Glutamatergic neuron (in vitro differentiated cells): ENCODE measurements at regions not wholly inside any gene's neighbourhood (a gene's known extent, or its start where the extent isn't known, plus 50 kb on each side); places are given as distances from the start of the nearest gene placed in this dataset.

ENCODE experiments used
- DNase-seq: peaks from one replicate; pipeline ENCODE4 v3.0.0; 2022
- H3K27ac Mint-ChIP-seq: one replicate; pipeline ENCODE4 v1.8.0; 2020; ENCODE audit warnings: mild to moderate bottlenecking, mixed read lengths, inconsistent platforms; ENCODE audit not compliant: unreplicated experiment
- H3K27me3 Mint-ChIP-seq: one replicate; pipeline ENCODE4 v1.8.0; 2020; ENCODE audit warnings: mild to moderate bottlenecking, moderate library complexity, mixed read lengths, inconsistent platforms; ENCODE audit not compliant: unreplicated experiment
- H3K36me3 Mint-ChIP-seq: one replicate; pipeline ENCODE4 v1.8.0; 2020; ENCODE audit warnings: mild to moderate bottlenecking, mixed read lengths, inconsistent platforms; ENCODE audit not compliant: unreplicated experiment
- H3K4me1 Mint-ChIP-seq: one replicate; pipeline ENCODE4 v1.8.0; 2020; ENCODE audit warnings: mild to moderate bottlenecking, low read depth, mixed read lengths, inconsistent platforms; ENCODE audit not compliant: unreplicated experiment
- H3K4me3 Mint-ChIP-seq: one replicate; pipeline ENCODE4 v1.8.0; 2020; ENCODE audit warnings: mild to moderate bottlenecking, mixed read lengths, inconsistent platforms; ENCODE audit not compliant: unreplicated experiment
- H3K9me3 Mint-ChIP-seq: one replicate; pipeline ENCODE4 v1.8.0; 2020; ENCODE audit warnings: mild to moderate bottlenecking, moderate library complexity, mixed read lengths, inconsistent platforms; ENCODE audit not compliant: unreplicated experiment
- TF ChIP-seq, protein P1 (sequence below): fragments of 200-600 bp; sonication (generic); IDR thresholded peaks from one replicate; pipeline ENCODE4 v1.5.0; 2021; ENCODE audit not compliant: partially characterized antibody, unreplicated experiment

DNA sequence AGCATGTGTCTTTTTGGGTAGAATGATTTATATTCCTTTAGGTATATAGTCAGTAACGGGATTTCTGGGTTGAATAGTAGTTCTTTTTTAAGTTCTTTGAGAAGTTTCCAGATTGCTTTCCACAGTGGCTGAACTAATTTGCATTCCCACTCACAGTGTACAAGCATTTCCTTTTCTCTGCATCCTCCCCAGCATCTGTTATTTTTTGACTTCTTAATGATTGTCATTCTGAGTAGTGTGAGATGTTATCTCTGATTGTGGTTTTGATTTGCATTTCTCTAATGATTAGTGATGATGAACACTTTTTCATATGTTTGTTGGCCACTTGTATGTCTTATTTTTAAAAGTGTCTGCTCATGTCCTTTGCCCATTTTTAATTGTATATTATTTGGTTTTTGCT is 337.6 kb downstream of the EFHB start:
- no peaks in the 10 kb centered on the region for H3K27me3 Mint-ChIP-seq
- H3K36me3 Mint-ChIP-seq, result no peaks in the 10 kb centered on the region
- H3K27ac Mint-ChIP-seq, result no peak overlapping the region
- TF ChIP-seq, protein P1, sequence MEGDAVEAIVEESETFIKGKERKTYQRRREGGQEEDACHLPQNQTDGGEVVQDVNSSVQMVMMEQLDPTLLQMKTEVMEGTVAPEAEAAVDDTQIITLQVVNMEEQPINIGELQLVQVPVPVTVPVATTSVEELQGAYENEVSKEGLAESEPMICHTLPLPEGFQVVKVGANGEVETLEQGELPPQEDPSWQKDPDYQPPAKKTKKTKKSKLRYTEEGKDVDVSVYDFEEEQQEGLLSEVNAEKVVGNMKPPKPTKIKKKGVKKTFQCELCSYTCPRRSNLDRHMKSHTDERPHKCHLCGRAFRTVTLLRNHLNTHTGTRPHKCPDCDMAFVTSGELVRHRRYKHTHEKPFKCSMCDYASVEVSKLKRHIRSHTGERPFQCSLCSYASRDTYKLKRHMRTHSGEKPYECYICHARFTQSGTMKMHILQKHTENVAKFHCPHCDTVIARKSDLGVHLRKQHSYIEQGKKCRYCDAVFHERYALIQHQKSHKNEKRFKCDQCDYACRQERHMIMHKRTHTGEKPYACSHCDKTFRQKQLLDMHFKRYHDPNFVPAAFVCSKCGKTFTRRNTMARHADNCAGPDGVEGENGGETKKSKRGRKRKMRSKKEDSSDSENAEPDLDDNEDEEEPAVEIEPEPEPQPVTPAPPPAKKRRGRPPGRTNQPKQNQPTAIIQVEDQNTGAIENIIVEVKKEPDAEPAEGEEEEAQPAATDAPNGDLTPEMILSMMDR, result no peak
- no peaks in the 10 kb centered on the region for H3K4me1 Mint-ChIP-seq
- H3K9me3 Mint-ChIP-seq, result peaks cover 1% of the 10 kb centered on the region
- no peak for DNase-seq
- no peak overlapping the region for H3K4me3 Mint-ChIP-seq

DNA sequence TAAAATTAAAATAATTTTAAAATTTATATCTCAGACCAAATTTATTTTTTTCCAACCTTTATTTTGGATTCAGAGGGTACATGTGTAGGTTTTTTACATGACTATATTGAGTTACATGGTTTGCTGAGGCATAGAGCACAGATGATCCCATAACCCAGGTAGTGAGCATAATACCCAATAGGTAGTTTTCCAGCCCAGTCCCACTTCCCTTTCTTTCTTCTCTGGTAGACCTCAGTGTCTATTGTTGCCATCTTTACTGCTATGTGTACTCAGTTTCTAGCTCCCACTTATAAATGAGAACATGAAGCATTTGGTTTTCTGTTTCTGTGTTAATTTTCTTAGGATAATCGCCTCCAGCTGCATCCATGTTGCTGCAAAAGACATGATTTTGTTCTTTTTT is 338.1 kb downstream of the EFHB start:
- Mint-ChIP-seq H3K9me3 (peaks cover 1% of the 10 kb centered on the region), H3K27me3 (no peaks in the 10 kb centered on the region), H3K36me3 (no peaks in the 10 kb centered on the region), H3K4me1 (no peaks in the 10 kb centered on the region), H3K4me3 (no peak overlapping the region), H3K27ac (no peak overlapping the region)
- TF ChIP-seq, protein P1, result no peak
- no peak for DNase-seq
